GM21526 (cell line): ENCODE measurements at regions not wholly inside any gene's neighbourhood (a gene's known extent, or its start where the extent isn't known, plus 50 kb on each side); places are given as distances from the start of the nearest gene placed in this dataset.

Experiments used
- ATAC-seq: cut with Tn5 transposase; IDR thresholded peaks from one replicate; pipeline ENCODE4 v1.9.1; 2021; ENCODE audit warnings: moderate library complexity; ENCODE audit not compliant: unreplicated experiment, low FRiP score

- no peak for ATAC-seq
These were observed 214.4 kb downstream of the BARHL2 start for GRCh38 chr1:90502696-90503095.

- no peak for ATAC-seq
These were observed 214.9 kb downstream of the BARHL2 start for GRCh38 chr1:90502194-90502593.

- no peak for ATAC-seq
These were observed 215.8 kb downstream of the BARHL2 start for GRCh38 chr1:90501281-90501680.

GRCh38 chr1:90494748-90495282 lies 222.3 kb downstream of the BARHL2 start:
- no peak for ATAC-seq

- no peak for ATAC-seq
These were observed 228.7 kb downstream of the BARHL2 start for GRCh38 chr1:90488451-90488850.

GRCh38 chr1:90486996-90487395 lies 230.1 kb downstream of the BARHL2 start:
- ATAC-seq: no peak

- no peak for ATAC-seq
These were observed 230.8 kb downstream of the BARHL2 start for GRCh38 chr1:90486134-90486824.

- ATAC-seq: no peak
These were observed 236.7 kb downstream of the BARHL2 start for GRCh38 chr1:90480271-90480835.

GRCh38 chr1:90476994-90477393 lies 240.1 kb downstream of the BARHL2 start:
- no peak for ATAC-seq

- no peak for ATAC-seq
These were observed 240.7 kb downstream of the BARHL2 start for GRCh38 chr1:90476411-90476810.

- ATAC-seq: no peak
These were observed 241.5 kb downstream of the BARHL2 start for GRCh38 chr1:90475631-90476030.

- no peak for ATAC-seq
These were observed 242.4 kb downstream of the BARHL2 start for GRCh38 chr1:90474731-90475130.

- ATAC-seq: no peak
These were observed 242.9 kb downstream of the BARHL2 start for GRCh38 chr1:90474158-90474557.

- ATAC-seq: no peak
These were observed 244.3 kb downstream of the BARHL2 start for GRCh38 chr1:90472775-90473174.

- no peak for ATAC-seq
These were observed 257.5 kb downstream of the BARHL2 start for GRCh38 chr1:90459570-90459969.

- no peak for ATAC-seq
These were observed 259.1 kb downstream of the BARHL2 start for GRCh38 chr1:90457985-90458384.

- no peak for ATAC-seq
These were observed 264.6 kb downstream of the BARHL2 start for GRCh38 chr1:90452491-90452890.

GRCh38 chr1:90443354-90443753 lies 273.7 kb downstream of the BARHL2 start:
- no peak for ATAC-seq

GRCh38 chr1:90435351-90435750 lies 281.8 kb downstream of the BARHL2 start:
- no peak for ATAC-seq

- no peak for ATAC-seq
These were observed 282.6 kb downstream of the BARHL2 start for GRCh38 chr1:90434460-90434859.

- no peak for ATAC-seq
These were observed 300.0 kb downstream of the BARHL2 start for GRCh38 chr1:90417126-90417525.

GRCh38 chr1:90414201-90414600 lies 302.9 kb downstream of the BARHL2 start:
- no peak for ATAC-seq
